ENCODE measurements at regions not wholly inside any gene's neighbourhood (a gene's known extent, or its start where the extent isn't known, plus 50 kb on each side); places are given as distances from the start of the nearest gene placed in this dataset.
"Not testable (repeated sequence)": the region's sequence is repeated elsewhere in the genome, so short reads cannot be mapped to it uniquely, and the experiment has no call there.

DNA sequence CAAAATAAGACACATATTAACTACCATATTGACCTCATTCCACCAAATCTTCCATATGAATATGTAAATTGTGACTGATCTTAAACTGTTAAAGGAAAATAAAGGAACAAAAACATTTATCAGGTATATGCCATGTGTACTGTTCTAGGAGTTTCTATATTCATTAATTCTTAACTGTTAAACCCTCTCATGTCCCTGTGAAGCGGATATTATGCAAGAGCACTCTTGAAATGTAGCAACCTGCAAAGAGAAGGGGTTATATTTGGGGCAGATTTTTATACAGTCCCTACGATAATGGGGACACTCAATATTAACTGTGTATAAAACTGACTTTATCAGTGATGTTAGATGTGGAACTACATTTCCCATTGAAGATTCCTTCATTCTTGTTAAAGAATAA lies 184.9 kb upstream of the OR13F1 start:
- no peak overlapping the region for H3K4me2 ChIP-seq (ENCODE audit: low read length, poor library complexity, severe bottlenecking)
- H2AFZ ChIP-seq (ENCODE audit: low read depth, low read length): no peak overlapping the region
- no peak overlapping the region for H3K27ac ChIP-seq (ENCODE audit: low read length, poor library complexity, severe bottlenecking)
- no peaks in the 10 kb centered on the region for H3K4me1 ChIP-seq (ENCODE audit: control insufficient read depth, insufficient read depth, low read depth, low read length)
- H3K4ac ChIP-seq (ENCODE audit: low read depth in 1 of 2, low read length in 2 of 2): no peak overlapping the region
- WGBS: 0% methylated on average over 1 of the region's 2 CpGs
- no peak overlapping the region for H3K18ac ChIP-seq (ENCODE audit: low read depth in 1 of 2, low read length in 2 of 2)
- H3K14ac ChIP-seq (ENCODE audit: low read length in 2 of 2): no peak overlapping the region
- H3K27me3 ChIP-seq (ENCODE audit: control insufficient read depth in 1 of 2, insufficient read depth in 1 of 2, low read length in 2 of 2): no peaks in the 10 kb centered on the region
- H2BK15ac ChIP-seq (ENCODE audit: low read depth, poor library complexity, severe bottlenecking): no peak overlapping the region
- no peak overlapping the region for H3K23ac ChIP-seq (ENCODE audit: low read length in 2 of 2)
- H3K4me3 ChIP-seq (ENCODE audit: insufficient read depth in 1 of 2, low read depth in 1 of 2, low read length in 2 of 2): no peak overlapping the region
- no peak overlapping the region for H3K9ac ChIP-seq (ENCODE audit: low read length)
- H2AK5ac ChIP-seq (ENCODE audit: low read length, severe bottlenecking): no peak overlapping the region
- no peak overlapping the region for H2BK12ac ChIP-seq (ENCODE audit: low read length in 2 of 2)
- H4K8ac ChIP-seq (ENCODE audit: low read length): no peak overlapping the region
- no peak overlapping the region for H4K91ac ChIP-seq (ENCODE audit: low read length)
- H2BK120ac ChIP-seq (ENCODE audit: low read depth, low read length): no peak overlapping the region
- DNase-seq: no peak
- H3K79me1 ChIP-seq (replicated peaks; ENCODE audit: low read length, poor library complexity, severe bottlenecking): no peaks in the 10 kb centered on the region
- no peaks in the 10 kb centered on the region for H3K9me3 ChIP-seq (ENCODE audit: control insufficient read depth, low read length)
- no peak overlapping the region for H2BK5ac ChIP-seq (ENCODE audit: low read depth, low read length, poor library complexity, severe bottlenecking)
- H3K36me3 ChIP-seq (ENCODE audit: control insufficient read depth in 1 of 2, insufficient read depth in 2 of 2, low read depth in 1 of 2, low read length in 2 of 2): no peaks in the 10 kb centered on the region

GRCh38 chr9:104319685-104320084 lies 184.4 kb upstream of the OR13F1 start:
- Histone ChIP-seq H3K18ac (ENCODE audit: low read depth in 1 of 2, low read length in 2 of 2) (no peak overlapping the region), H3K4ac (ENCODE audit: low read depth in 1 of 2, low read length in 2 of 2) (no peak overlapping the region), H3K27me3 (ENCODE audit: control insufficient read depth in 1 of 2, insufficient read depth in 1 of 2, low read length in 2 of 2) (no peaks in the 10 kb centered on the region), H3K23ac (ENCODE audit: low read length in 2 of 2) (no peak overlapping the region), H3K9me3 (ENCODE audit: control insufficient read depth, low read length) (no peaks in the 10 kb centered on the region), H4K8ac (ENCODE audit: low read length) (no peak overlapping the region), H2AFZ (ENCODE audit: low read depth, low read length) (no peak overlapping the region), H2BK15ac (ENCODE audit: low read depth, poor library complexity, severe bottlenecking) (no peak overlapping the region), H2AK5ac (ENCODE audit: low read length, severe bottlenecking) (no peak overlapping the region), H3K9ac (ENCODE audit: low read length) (no peak overlapping the region), H2BK12ac (ENCODE audit: low read length in 2 of 2) (no peak overlapping the region), H3K4me3 (ENCODE audit: insufficient read depth in 1 of 2, low read depth in 1 of 2, low read length in 2 of 2) (no peak overlapping the region), H2BK5ac (ENCODE audit: low read depth, low read length, poor library complexity, severe bottlenecking) (no peak overlapping the region), H3K36me3 (ENCODE audit: control insufficient read depth in 1 of 2, insufficient read depth in 2 of 2, low read depth in 1 of 2, low read length in 2 of 2) (no peaks in the 10 kb centered on the region), H3K4me2 (ENCODE audit: low read length, poor library complexity, severe bottlenecking) (no peak overlapping the region), H3K14ac (ENCODE audit: low read length in 2 of 2) (no peak overlapping the region), H3K27ac (ENCODE audit: low read length, poor library complexity, severe bottlenecking) (no peak overlapping the region), H2BK120ac (ENCODE audit: low read depth, low read length) (no peak overlapping the region), H3K4me1 (ENCODE audit: control insufficient read depth, insufficient read depth, low read depth, low read length) (no peaks in the 10 kb centered on the region), H3K79me1 (replicated peaks; ENCODE audit: low read length, poor library complexity, severe bottlenecking) (no peaks in the 10 kb centered on the region), H4K91ac (ENCODE audit: low read length) (no peak overlapping the region)
- no peak for DNase-seq
- 60% methylated on average over 1 of the region's 3 CpGs for WGBS

DNA sequence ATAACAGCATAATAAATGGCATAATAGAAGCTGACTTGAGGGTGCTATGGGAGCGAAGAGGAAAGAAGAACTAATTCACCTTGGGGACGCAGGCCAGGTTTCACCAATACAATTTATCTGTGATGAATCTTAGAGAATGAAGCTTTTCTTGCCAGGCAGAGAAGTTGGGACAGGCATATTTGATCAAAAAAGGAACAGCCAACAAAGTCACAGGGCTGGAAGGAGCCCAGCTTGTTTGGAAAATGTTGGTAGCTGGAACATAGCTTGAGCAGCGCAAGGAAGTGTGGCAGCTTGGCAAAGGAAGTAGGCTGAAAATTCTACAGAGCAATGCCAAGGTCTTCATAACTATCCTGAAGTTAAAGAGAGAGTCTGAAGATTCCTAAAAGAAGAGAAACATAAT lies 181.5 kb upstream of the OR13F1 start:
- no peak overlapping the region for H3K9ac ChIP-seq (ENCODE audit: low read length)
- no peak overlapping the region for H3K27ac ChIP-seq (ENCODE audit: low read length, poor library complexity, severe bottlenecking)
- H2AFZ ChIP-seq (ENCODE audit: low read depth, low read length): no peak overlapping the region
- H3K36me3 ChIP-seq (ENCODE audit: control insufficient read depth in 1 of 2, insufficient read depth in 2 of 2, low read depth in 1 of 2, low read length in 2 of 2): no peaks in the 10 kb centered on the region
- H3K23ac ChIP-seq (ENCODE audit: low read length in 2 of 2): no peak overlapping the region
- no peaks in the 10 kb centered on the region for H3K9me3 ChIP-seq (ENCODE audit: control insufficient read depth, low read length)
- no peak overlapping the region for H3K4me3 ChIP-seq (ENCODE audit: insufficient read depth in 1 of 2, low read depth in 1 of 2, low read length in 2 of 2)
- no peak overlapping the region for H2BK120ac ChIP-seq (ENCODE audit: low read depth, low read length)
- no peak overlapping the region for H3K14ac ChIP-seq (ENCODE audit: low read length in 2 of 2)
- 90% methylated on average over 3 of the region's 3 CpGs for WGBS
- H2AK5ac ChIP-seq (ENCODE audit: low read length, severe bottlenecking): no peak overlapping the region
- H3K4me2 ChIP-seq (ENCODE audit: low read length, poor library complexity, severe bottlenecking): no peak overlapping the region
- H2BK12ac ChIP-seq (ENCODE audit: low read length in 2 of 2): no peak overlapping the region
- no peak overlapping the region for H2BK15ac ChIP-seq (ENCODE audit: low read depth, poor library complexity, severe bottlenecking)
- no peak overlapping the region for H3K4ac ChIP-seq (ENCODE audit: low read depth in 1 of 2, low read length in 2 of 2)
- no peak overlapping the region for H2BK5ac ChIP-seq (ENCODE audit: low read depth, low read length, poor library complexity, severe bottlenecking)
- H3K18ac ChIP-seq (ENCODE audit: low read depth in 1 of 2, low read length in 2 of 2): no peak overlapping the region
- H3K79me1 ChIP-seq (replicated peaks; ENCODE audit: low read length, poor library complexity, severe bottlenecking): no peaks in the 10 kb centered on the region
- no peak overlapping the region for H4K8ac ChIP-seq (ENCODE audit: low read length)
- H3K27me3 ChIP-seq (ENCODE audit: control insufficient read depth in 1 of 2, insufficient read depth in 1 of 2, low read length in 2 of 2): no peaks in the 10 kb centered on the region
- no peak for DNase-seq
- H3K4me1 ChIP-seq (ENCODE audit: control insufficient read depth, insufficient read depth, low read depth, low read length): no peaks in the 10 kb centered on the region
- H4K91ac ChIP-seq (ENCODE audit: low read length): no peak overlapping the region

- not testable (repeated sequence) for H3K36me3 ChIP-seq (ENCODE audit: control insufficient read depth in 1 of 2, insufficient read depth in 2 of 2, low read depth in 1 of 2, low read length in 2 of 2); H3K23ac ChIP-seq (ENCODE audit: low read length in 2 of 2)
- no CpG with 5 or more reads among the region's 2 CpGs for WGBS
These were observed 179.9 kb upstream of the OR13F1 start for GRCh38 chr9:104323967-104324694.

More at GRCh38 chr9:104323967-104324694, 179.9 kb upstream of the OR13F1 start:
- not testable (repeated sequence) for H2BK15ac ChIP-seq (ENCODE audit: low read depth, poor library complexity, severe bottlenecking); H3K4me3 ChIP-seq (ENCODE audit: insufficient read depth in 1 of 2, low read depth in 1 of 2, low read length in 2 of 2); H3K18ac ChIP-seq (ENCODE audit: low read depth in 1 of 2, low read length in 2 of 2); H2BK5ac ChIP-seq (ENCODE audit: low read depth, low read length, poor library complexity, severe bottlenecking); H4K8ac ChIP-seq (ENCODE audit: low read length); H2AFZ ChIP-seq (ENCODE audit: low read depth, low read length); H3K27ac ChIP-seq (ENCODE audit: low read length, poor library complexity, severe bottlenecking); DNase-seq; H3K9ac ChIP-seq (ENCODE audit: low read length); H3K79me1 ChIP-seq (replicated peaks; ENCODE audit: low read length, poor library complexity, severe bottlenecking); H2AK5ac ChIP-seq (ENCODE audit: low read length, severe bottlenecking); H2BK12ac ChIP-seq (ENCODE audit: low read length in 2 of 2); H4K91ac ChIP-seq (ENCODE audit: low read length); H3K14ac ChIP-seq (ENCODE audit: low read length in 2 of 2); H3K27me3 ChIP-seq (ENCODE audit: control insufficient read depth in 1 of 2, insufficient read depth in 1 of 2, low read length in 2 of 2); H3K4me1 ChIP-seq (ENCODE audit: control insufficient read depth, insufficient read depth, low read depth, low read length); H2BK120ac ChIP-seq (ENCODE audit: low read depth, low read length); H3K4ac ChIP-seq (ENCODE audit: low read depth in 1 of 2, low read length in 2 of 2); H3K4me2 ChIP-seq (ENCODE audit: low read length, poor library complexity, severe bottlenecking); H3K9me3 ChIP-seq (ENCODE audit: control insufficient read depth, low read length)
